ENCODE measurements at regions not wholly inside any gene's neighbourhood (a gene's known extent, or its start where the extent isn't known, plus 50 kb on each side); places are given as distances from the start of the nearest gene placed in this dataset.

DNA sequence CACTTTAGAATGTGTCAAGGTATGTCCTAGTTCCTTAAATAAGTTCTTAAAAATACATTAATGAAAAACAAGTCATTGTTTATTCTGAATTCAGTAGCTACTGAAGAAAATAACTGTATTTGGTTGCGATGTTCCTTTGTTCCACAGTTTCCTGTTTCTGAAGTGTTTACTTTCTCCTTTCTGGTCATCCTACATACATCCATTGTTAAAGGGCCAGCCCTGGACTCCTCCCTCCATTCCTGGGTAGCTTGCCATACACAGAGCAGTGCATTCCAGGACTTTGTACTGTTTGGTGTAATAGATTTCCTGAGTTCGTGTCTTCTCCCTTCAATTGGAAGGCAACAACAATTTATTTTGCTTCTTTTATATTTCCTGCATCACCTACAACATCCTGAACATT, 845.4 kb upstream of the CXADR start:
- TF ChIP-seq, protein P1, sequence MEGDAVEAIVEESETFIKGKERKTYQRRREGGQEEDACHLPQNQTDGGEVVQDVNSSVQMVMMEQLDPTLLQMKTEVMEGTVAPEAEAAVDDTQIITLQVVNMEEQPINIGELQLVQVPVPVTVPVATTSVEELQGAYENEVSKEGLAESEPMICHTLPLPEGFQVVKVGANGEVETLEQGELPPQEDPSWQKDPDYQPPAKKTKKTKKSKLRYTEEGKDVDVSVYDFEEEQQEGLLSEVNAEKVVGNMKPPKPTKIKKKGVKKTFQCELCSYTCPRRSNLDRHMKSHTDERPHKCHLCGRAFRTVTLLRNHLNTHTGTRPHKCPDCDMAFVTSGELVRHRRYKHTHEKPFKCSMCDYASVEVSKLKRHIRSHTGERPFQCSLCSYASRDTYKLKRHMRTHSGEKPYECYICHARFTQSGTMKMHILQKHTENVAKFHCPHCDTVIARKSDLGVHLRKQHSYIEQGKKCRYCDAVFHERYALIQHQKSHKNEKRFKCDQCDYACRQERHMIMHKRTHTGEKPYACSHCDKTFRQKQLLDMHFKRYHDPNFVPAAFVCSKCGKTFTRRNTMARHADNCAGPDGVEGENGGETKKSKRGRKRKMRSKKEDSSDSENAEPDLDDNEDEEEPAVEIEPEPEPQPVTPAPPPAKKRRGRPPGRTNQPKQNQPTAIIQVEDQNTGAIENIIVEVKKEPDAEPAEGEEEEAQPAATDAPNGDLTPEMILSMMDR (IDR thresholded peaks at IDR 0.05; ENCODE audit: low read depth, low read length) = no peak
- TF ChIP-seq EZH2phosphoT487 (IDR thresholded peaks at IDR 0.05; ENCODE audit: low read depth) = no peak
